MM.1S (cell line): ENCODE measurements at regions not wholly inside any gene's neighbourhood (a gene's known extent, or its start where the extent isn't known, plus 50 kb on each side); places are given as distances from the start of the nearest gene placed in this dataset.

Source experiments
- EZH2 ChIP-seq: fragments of 300-600 bp; sonication (generic); optimal IDR thresholded peaks from 2 replicates; pipeline ENCODE3; 2017; ENCODE audit warnings: low read depth, mild to moderate bottlenecking, antibody characterized with exemption, low read length, mixed read lengths
- TF ChIP-seq, protein P1 (sequence below): fragments of 300-600 bp; sonication (generic); IDR thresholded peaks from 2 replicates; pipeline ENCODE4 v1.5.1; 2016; ENCODE audit warnings: antibody characterized with exemption, low read length, mixed read lengths

GRCh38 chr7:19224951-19225350, 79.7 kb upstream of the FERD3L start:
- TF ChIP-seq, protein P1, sequence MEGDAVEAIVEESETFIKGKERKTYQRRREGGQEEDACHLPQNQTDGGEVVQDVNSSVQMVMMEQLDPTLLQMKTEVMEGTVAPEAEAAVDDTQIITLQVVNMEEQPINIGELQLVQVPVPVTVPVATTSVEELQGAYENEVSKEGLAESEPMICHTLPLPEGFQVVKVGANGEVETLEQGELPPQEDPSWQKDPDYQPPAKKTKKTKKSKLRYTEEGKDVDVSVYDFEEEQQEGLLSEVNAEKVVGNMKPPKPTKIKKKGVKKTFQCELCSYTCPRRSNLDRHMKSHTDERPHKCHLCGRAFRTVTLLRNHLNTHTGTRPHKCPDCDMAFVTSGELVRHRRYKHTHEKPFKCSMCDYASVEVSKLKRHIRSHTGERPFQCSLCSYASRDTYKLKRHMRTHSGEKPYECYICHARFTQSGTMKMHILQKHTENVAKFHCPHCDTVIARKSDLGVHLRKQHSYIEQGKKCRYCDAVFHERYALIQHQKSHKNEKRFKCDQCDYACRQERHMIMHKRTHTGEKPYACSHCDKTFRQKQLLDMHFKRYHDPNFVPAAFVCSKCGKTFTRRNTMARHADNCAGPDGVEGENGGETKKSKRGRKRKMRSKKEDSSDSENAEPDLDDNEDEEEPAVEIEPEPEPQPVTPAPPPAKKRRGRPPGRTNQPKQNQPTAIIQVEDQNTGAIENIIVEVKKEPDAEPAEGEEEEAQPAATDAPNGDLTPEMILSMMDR: no peak
- TF ChIP-seq EZH2: no peak
